Mammary epithelial cell (primary cell): ENCODE measurements at regions not wholly inside any gene's neighbourhood (a gene's known extent, or its start where the extent isn't known, plus 50 kb on each side); places are given as distances from the start of the nearest gene placed in this dataset.

Experiments
- EZH2 ChIP-seq: IDR thresholded peaks from 2 replicates; pipeline ENCODE4 v1.6.1; 2012; ENCODE audit warnings: low read length, inconsistent platforms, borderline replicate concordance
- TF ChIP-seq, protein P1 (sequence below), 2 donors: IDR thresholded peaks in 1 of 2; conservative IDR thresholded peaks in 1 of 2; 2 replicates each; pipeline ENCODE4 v1.5.1; 2011 to 2012; ENCODE audit warnings: inconsistent platforms in 2 of 2, low read length in 2 of 2, mild to moderate bottlenecking in 2 of 2, control low read depth in 1 of 2, low read depth in 1 of 2; ENCODE audit not compliant: insufficient read depth in 1 of 2; ENCODE audit errors: extremely low read depth in 1 of 2

- TF ChIP-seq, protein P1, sequence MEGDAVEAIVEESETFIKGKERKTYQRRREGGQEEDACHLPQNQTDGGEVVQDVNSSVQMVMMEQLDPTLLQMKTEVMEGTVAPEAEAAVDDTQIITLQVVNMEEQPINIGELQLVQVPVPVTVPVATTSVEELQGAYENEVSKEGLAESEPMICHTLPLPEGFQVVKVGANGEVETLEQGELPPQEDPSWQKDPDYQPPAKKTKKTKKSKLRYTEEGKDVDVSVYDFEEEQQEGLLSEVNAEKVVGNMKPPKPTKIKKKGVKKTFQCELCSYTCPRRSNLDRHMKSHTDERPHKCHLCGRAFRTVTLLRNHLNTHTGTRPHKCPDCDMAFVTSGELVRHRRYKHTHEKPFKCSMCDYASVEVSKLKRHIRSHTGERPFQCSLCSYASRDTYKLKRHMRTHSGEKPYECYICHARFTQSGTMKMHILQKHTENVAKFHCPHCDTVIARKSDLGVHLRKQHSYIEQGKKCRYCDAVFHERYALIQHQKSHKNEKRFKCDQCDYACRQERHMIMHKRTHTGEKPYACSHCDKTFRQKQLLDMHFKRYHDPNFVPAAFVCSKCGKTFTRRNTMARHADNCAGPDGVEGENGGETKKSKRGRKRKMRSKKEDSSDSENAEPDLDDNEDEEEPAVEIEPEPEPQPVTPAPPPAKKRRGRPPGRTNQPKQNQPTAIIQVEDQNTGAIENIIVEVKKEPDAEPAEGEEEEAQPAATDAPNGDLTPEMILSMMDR (conservative IDR thresholded peaks at IDR 0.05 in 1 of 2, IDR thresholded peaks at IDR 0.05 in 1 of 2; ENCODE audit: extremely low read depth in 1 of 2, insufficient read depth in 1 of 2, low read depth in 1 of 2, low read length in 2 of 2), result no peak
- TF ChIP-seq EZH2, result no peak
Observed at GRCh38 chr18:42275138-42275535, 320.1 kb downstream of the PIK3C3 start.
